ENCODE measurements at regions not wholly inside any gene's neighbourhood (a gene's known extent, or its start where the extent isn't known, plus 50 kb on each side); places are given as distances from the start of the nearest gene placed in this dataset.
"Not testable (repeated sequence)": the region's sequence is repeated elsewhere in the genome, so short reads cannot be mapped to it uniquely, and the experiment has no call there.

DNA sequence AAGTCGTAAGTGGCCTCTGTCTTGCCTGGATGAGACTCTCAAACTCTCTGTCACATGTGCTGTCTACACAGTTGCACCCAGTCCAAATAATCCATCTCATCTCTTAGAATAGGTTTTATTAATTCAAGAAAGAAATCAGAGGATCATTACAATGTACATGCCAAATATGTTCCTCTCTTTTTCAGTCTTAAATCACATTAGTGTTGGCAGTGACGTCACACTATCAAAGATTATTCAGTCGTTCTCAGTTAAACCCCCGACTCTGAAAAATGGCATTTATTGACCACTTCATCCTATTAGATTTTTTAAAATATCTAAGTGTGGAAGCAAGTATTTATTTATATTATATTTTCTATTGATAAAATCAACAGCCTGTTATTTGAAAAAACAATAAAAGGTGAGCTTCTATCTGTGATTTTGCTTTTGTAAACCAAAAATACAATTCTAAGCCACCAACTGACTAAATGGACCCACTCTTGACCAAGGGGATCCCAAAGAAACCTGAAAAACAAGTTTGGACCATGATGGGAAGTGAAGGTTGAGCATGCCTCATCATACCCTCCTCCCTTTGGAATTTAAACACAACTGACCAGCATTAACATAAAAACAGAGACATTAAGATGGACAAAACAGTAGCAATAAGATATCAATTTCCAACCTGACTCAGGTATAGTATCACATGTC, 1894.4 kb upstream of the LRRTM1 start:
- no peak overlapping the region for H3K4me3 ChIP-seq (ENCODE audit: low read length)
- H3K9me2 ChIP-seq (replicated peaks; ENCODE audit: control insufficient read depth, low read length): no peaks in the 10 kb centered on the region
- no peaks in the 10 kb centered on the region for H4K20me1 ChIP-seq (ENCODE audit: control insufficient read depth, insufficient read depth, low read depth, low read length)
- TF ChIP-seq EZH2phosphoT487 (IDR thresholded peaks at IDR 0.05; ENCODE audit: borderline replicate concordance, low read length): no peak
- TF ChIP-seq, protein P1, sequence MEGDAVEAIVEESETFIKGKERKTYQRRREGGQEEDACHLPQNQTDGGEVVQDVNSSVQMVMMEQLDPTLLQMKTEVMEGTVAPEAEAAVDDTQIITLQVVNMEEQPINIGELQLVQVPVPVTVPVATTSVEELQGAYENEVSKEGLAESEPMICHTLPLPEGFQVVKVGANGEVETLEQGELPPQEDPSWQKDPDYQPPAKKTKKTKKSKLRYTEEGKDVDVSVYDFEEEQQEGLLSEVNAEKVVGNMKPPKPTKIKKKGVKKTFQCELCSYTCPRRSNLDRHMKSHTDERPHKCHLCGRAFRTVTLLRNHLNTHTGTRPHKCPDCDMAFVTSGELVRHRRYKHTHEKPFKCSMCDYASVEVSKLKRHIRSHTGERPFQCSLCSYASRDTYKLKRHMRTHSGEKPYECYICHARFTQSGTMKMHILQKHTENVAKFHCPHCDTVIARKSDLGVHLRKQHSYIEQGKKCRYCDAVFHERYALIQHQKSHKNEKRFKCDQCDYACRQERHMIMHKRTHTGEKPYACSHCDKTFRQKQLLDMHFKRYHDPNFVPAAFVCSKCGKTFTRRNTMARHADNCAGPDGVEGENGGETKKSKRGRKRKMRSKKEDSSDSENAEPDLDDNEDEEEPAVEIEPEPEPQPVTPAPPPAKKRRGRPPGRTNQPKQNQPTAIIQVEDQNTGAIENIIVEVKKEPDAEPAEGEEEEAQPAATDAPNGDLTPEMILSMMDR (IDR thresholded peaks at IDR 0.05; ENCODE audit: low read depth, low read length, poor library complexity, severe bottlenecking): no peak
- H3K36me3 ChIP-seq (ENCODE audit: control insufficient read depth, low read length): no peaks in the 10 kb centered on the region
- H3F3A ChIP-seq (ENCODE audit: control insufficient read depth, insufficient read depth): no peaks in the 10 kb centered on the region
- no peaks in the 10 kb centered on the region for H3K27me3 ChIP-seq (ENCODE audit: control insufficient read depth, low read length)
- H3K4me1 ChIP-seq (ENCODE audit: control insufficient read depth, low read length): no peaks in the 10 kb centered on the region
- no peaks in the 10 kb centered on the region for H3K9me3 ChIP-seq (ENCODE audit: control insufficient read depth, insufficient read depth, low read length)
- no peaks in the 10 kb centered on the region for H3K79me2 ChIP-seq (ENCODE audit: control insufficient read depth, low read length)
- no peak overlapping the region for H3K4me2 ChIP-seq (ENCODE audit: low read length)
- no peak overlapping the region for H3K27ac ChIP-seq (ENCODE audit: low read depth, low read length)

DNA sequence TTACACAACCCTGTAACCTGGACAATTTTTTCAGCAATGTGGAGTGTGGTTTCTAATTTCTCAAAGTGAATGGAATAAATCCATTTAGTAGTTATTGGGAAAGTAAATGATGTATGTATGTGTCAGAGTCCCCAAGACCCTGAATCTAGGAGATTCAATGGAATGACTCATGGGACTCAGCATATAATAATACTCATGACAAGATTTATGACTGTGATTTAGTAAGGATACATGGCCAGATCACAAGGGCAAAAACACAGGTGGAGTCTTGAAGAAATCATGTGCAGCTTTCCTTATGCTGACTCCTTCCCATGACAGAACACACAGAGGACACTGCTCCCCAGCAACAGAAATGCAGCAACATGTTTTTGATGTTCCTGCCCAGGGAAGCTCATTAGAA, 1877.7 kb upstream of the LRRTM1 start:
- no peaks in the 10 kb centered on the region for H4K20me1 ChIP-seq (ENCODE audit: control insufficient read depth, insufficient read depth, low read depth, low read length)
- H3F3A ChIP-seq (ENCODE audit: control insufficient read depth, insufficient read depth): no peaks in the 10 kb centered on the region
- no peak overlapping the region for H3K27ac ChIP-seq (ENCODE audit: low read depth, low read length)
- no peaks in the 10 kb centered on the region for H3K9me3 ChIP-seq (ENCODE audit: control insufficient read depth, insufficient read depth, low read length)
- no peaks in the 10 kb centered on the region for H3K79me2 ChIP-seq (ENCODE audit: control insufficient read depth, low read length)
- no peaks in the 10 kb centered on the region for H3K27me3 ChIP-seq (ENCODE audit: control insufficient read depth, low read length)
- no peak overlapping the region for H3K4me3 ChIP-seq (ENCODE audit: low read length)
- no peaks in the 10 kb centered on the region for H3K4me1 ChIP-seq (ENCODE audit: control insufficient read depth, low read length)
- H3K36me3 ChIP-seq (ENCODE audit: control insufficient read depth, low read length): no peaks in the 10 kb centered on the region
- no peaks in the 10 kb centered on the region for H3K9me2 ChIP-seq (replicated peaks; ENCODE audit: control insufficient read depth, low read length)
- TF ChIP-seq EZH2phosphoT487 (IDR thresholded peaks at IDR 0.05; ENCODE audit: borderline replicate concordance, low read length): no peak
- TF ChIP-seq, protein P1 (IDR thresholded peaks at IDR 0.05; ENCODE audit: low read depth, low read length, poor library complexity, severe bottlenecking): no peak
- no peak overlapping the region for H3K4me2 ChIP-seq (ENCODE audit: low read length)

DNA sequence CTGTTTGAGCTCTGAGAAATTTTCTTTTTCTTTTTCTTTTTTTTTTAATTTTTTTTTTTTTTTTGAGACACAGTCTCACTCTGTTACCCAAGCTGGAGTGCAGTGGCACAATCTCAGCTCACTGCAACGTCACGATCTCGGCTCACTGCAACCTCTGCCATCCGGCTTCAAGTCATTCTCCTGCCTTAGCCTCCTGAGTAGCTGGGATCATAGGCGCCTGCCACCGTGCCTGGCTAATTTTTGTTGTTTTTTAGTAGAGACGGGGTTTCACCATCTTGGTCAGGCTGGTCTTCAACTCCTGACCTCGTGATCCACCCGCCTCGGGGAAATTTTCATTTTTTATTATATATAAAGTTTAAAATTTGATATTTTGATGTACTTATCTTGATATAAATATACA, 1870.7 kb upstream of the LRRTM1 start:
- H3K27me3 ChIP-seq (ENCODE audit: control insufficient read depth, low read length); H3K9me2 ChIP-seq (replicated peaks; ENCODE audit: control insufficient read depth, low read length); H3K4me1 ChIP-seq (ENCODE audit: control insufficient read depth, low read length); H3K4me2 ChIP-seq (ENCODE audit: low read length); H3K36me3 ChIP-seq (ENCODE audit: control insufficient read depth, low read length); H3K79me2 ChIP-seq (ENCODE audit: control insufficient read depth, low read length); H3K4me3 ChIP-seq (ENCODE audit: low read length); H3K27ac ChIP-seq (ENCODE audit: low read depth, low read length); H3F3A ChIP-seq (ENCODE audit: control insufficient read depth, insufficient read depth); H4K20me1 ChIP-seq (ENCODE audit: control insufficient read depth, insufficient read depth, low read depth, low read length); H3K9me3 ChIP-seq (ENCODE audit: control insufficient read depth, insufficient read depth, low read length): not testable (repeated sequence)

DNA sequence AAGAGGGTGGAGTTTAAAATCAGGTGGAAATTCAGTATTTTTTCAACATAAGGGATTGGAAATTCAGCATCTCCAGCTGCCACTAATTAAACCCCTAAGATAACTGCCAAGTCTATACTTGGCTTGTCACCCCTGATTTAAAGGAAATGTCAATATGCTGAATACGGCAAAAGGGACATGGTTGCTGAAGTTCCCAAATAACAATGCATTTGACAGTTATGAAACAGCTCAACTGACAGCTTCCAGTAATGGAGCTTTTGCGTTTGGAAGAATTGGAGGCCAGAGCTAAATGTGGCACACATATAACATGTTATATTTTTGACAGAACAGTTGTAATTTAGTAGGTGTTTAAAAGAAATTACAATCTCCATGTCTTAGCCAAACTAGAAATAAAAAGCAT, 1867.9 kb upstream of the LRRTM1 start:
- no peaks in the 10 kb centered on the region for H3K4me1 ChIP-seq (ENCODE audit: control insufficient read depth, low read length)
- H3K4me3 ChIP-seq (ENCODE audit: low read length): no peak overlapping the region
- no peak overlapping the region for H3K27ac ChIP-seq (ENCODE audit: low read depth, low read length)
- no peaks in the 10 kb centered on the region for H3K36me3 ChIP-seq (ENCODE audit: control insufficient read depth, low read length)
- TF ChIP-seq EZH2phosphoT487 (IDR thresholded peaks at IDR 0.05; ENCODE audit: borderline replicate concordance, low read length): no peak
- TF ChIP-seq, protein P1 (IDR thresholded peaks at IDR 0.05; ENCODE audit: low read depth, low read length, poor library complexity, severe bottlenecking): no peak
- H3K4me2 ChIP-seq (ENCODE audit: low read length): no peak overlapping the region
- H3K27me3 ChIP-seq (ENCODE audit: control insufficient read depth, low read length): no peaks in the 10 kb centered on the region
- H3K9me2 ChIP-seq (replicated peaks; ENCODE audit: control insufficient read depth, low read length): no peaks in the 10 kb centered on the region
- H3K79me2 ChIP-seq (ENCODE audit: control insufficient read depth, low read length): no peaks in the 10 kb centered on the region
- H3K9me3 ChIP-seq (ENCODE audit: control insufficient read depth, insufficient read depth, low read length): no peaks in the 10 kb centered on the region
- H4K20me1 ChIP-seq (ENCODE audit: control insufficient read depth, insufficient read depth, low read depth, low read length): no peaks in the 10 kb centered on the region
- H3F3A ChIP-seq (ENCODE audit: control insufficient read depth, insufficient read depth): no peaks in the 10 kb centered on the region

All from DOHH2 (cell line).